Activated CD4-positive, alpha-beta T cell treated with anti-CD3 and anti-CD28 coated beads, Interleukin-2, amount 50 U/mL, for 16 hours (primary cell): ENCODE measurements at regions not wholly inside any gene's neighbourhood (a gene's known extent, or its start where the extent isn't known, plus 50 kb on each side); places are given as distances from the start of the nearest gene placed in this dataset.

Source experiments
- DNase-seq: peaks from one replicate; pipeline ENCODE4 v3.0.0-alpha.2; 2020

DNA sequence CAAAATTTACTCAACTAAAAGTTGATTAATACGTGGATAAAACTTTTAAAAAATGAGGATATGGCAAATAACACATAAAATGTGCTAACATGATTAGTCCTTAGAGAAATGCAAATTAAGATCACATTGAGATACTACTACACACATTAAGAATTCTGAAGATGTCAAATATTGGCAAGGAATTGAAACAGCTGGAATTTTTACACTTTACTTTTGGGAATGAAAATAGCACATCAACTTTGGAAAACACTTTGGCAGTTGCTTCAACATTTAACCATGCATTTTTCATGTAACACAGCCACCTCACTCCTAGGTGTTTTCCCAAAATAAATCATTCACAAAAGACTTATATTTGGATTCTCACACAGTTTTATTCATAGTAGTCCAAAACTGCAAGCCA lies 687.9 kb upstream of the SETBP1 start:
- DNase-seq, result no peak

- DNase-seq, result no peak
Observed at GRCh38 chr18:43994381-43994780, 686.3 kb upstream of the SETBP1 start.

DNA sequence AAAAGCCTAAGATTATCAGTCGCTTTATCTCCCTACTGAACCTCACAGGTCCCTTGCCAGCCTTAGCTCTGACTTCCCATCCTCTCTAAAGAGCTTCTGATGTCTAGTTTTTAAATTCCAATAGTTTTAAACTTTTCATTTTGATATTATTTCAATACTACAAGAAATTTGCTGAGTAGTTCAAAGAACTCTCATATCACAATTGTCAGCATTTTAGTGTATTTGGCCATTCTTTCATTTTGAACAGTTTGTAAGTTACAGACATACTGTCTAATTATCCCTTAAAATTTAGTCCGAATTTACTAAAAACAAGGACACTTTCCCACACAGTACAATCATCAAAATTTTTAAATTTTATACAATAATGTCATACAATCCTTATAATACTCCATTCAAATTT lies 666.8 kb upstream of the SETBP1 start:
- DNase-seq, result no peak

- no peak for DNase-seq
Observed at GRCh38 chr18:44025421-44025820, 655.3 kb upstream of the SETBP1 start.

GRCh38 chr18:44028109-44028508 lies 652.6 kb upstream of the SETBP1 start:
- no peak for DNase-seq

DNA sequence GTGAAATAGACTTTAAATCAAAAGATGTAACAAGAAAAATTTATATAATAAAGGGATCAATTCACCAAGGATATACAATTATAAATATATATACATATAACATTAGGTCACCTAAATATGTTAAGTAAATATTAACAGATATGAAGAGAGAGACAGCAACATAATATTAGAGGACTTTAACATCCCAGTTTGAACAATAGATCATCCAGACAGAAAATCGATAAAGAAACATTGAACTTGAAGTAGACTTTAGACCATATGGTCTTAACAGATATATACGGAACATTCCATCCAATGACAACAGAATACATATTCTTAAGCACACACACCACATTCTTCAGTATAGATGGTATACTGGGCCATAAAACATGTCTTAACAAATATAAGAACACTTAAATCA lies 649.6 kb upstream of the SETBP1 start:
- no peak for DNase-seq

DNA sequence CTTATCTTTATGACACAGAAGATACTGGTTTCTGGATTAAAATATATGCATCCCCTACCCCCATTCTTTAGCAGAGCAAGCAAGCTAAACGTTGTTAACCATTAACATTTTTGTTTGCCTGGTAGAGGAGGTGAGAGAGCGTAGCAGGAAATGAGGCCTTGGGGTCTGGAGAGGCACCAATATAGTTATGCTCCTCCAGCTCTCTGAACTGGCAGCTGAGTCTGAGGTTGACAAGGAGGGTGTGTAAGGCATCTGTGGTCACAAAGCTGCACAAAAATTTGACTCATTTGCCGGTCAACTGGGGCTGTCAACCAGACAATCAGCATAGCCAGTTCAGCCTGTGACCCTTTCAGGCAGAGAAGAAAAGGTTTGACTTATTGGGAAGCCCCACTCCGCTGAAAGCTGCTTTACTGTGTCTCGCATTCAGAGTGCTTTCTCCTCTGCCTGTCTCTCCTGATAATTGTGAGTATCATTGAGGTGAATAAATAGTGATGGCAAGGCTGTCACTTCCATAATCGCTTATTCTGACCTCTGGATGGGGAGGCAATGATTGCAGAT lies 647.5 kb upstream of the SETBP1 start:
- DNase-seq, result no peak

DNA sequence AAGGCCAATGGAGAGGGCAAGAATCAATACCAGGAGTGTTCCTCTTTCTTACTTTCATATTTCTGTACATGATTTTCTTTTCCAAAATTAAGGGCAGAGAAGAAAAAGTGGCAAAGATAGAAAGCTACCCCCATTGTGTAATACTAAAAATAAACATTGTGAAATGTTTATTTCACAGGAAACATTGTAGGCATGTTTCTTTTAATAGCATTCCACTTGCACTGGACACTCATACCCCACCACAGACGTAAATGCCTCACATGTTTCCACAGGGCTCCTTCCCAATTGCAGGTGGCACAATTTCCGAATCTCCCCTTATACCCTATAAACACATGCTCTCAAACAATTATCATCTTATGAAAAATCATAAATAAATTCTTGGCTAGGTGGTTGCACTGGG lies 645.1 kb upstream of the SETBP1 start:
- no peak for DNase-seq

DNA sequence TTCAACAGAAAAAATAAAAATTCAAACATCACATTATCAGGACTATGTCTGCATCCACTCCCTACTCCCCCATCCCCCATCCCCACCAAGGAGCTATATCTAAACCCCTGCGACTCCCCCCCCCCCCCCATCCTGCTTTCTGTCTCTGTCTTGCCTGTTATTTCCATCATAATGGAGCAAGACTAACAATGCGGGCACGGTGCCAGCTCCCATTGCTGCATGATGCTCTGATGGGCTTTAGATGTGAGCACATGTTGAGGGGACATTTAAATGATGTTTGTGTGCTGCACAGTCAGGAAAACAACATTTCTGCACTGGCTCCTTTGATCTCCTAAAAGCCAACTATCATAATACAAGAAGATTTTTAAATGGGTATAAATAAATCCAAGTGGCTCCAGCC lies 644.2 kb upstream of the SETBP1 start:
- no peak for DNase-seq

DNA sequence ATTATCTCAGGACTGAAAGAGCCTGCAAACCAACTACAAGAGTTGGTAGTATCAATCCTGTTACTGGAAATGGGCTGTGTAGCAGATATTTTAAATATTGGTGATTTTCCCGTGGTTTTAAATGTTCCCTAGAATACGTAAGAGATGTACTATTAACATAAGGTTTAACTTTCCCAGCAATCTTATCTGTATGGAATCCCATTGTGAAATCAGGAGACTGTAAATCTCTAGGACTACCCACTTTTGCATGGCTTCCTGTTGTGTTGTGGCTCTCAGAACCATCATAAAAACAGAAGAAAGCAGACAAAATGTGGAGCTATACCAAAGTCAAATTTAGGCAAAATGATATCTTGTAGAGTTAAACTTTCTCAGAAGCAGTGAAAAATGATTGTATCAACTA lies 641.5 kb upstream of the SETBP1 start:
- DNase-seq, result no peak

DNA sequence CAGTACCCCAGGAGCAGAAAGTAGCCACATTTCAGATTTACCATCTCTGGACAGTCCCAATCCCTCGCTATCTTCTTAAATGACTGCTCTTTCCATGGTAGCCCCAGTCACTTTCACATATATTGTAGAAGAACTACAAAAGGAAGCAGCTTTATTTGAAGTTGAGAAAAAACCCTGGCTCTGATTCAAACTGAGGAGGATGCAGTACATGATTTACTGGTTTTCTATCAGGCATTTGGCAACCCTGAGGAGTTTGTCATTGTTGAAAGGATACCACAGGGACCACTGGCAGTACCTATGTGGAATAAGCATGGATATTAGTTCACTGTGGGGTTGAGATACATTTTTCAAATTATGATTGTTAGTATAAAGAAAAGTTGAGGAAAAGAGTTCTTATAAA lies 640.9 kb upstream of the SETBP1 start:
- DNase-seq, result no peak

GRCh38 chr18:44041553-44041952 lies 639.1 kb upstream of the SETBP1 start:
- DNase-seq, result no peak

DNA sequence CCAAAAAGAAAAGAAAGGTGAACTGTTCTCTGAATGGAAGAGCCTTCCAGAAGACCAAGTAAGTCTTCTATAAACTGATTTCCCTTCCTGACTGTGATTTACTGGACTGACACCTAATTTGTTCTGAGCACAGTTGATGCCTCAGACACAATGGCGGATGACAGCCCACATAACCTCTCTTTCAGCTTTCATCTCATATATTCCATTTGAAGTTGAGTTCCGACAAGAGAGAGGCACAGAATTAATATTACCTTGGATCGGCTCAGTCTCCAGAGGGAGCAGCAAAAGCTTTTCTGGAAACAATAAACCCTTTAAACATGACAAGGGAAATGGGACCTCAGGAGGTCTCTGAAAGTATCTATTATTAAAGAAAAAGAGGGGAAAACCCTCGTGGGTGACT lies 638.7 kb upstream of the SETBP1 start:
- no peak for DNase-seq

- DNase-seq, result no peak
Observed at GRCh38 chr18:44046376-44046975, 634.2 kb upstream of the SETBP1 start.

DNA sequence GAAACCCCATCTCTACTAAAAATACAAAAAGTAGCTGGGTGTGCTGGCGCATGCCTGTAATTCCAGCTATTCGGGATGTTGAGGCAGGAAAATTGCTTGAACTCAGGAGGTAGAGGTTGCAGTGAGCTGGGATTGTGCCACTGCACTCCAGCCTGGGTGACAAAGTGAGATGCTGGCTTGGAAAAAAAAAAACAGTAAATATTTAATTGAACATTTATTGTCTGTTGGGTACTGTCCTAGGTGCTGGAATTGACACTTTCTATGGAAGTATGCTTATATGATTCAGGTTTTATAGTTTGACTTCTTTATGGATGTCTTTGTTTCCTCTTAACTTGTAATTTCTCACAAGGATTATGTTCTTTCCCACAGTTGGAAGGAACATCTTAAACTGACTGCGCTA lies 633.1 kb upstream of the SETBP1 start:
- DNase-seq, result no peak

GRCh38 chr18:44048435-44048834 lies 632.3 kb upstream of the SETBP1 start:
- DNase-seq, result no peak

GRCh38 chr18:44048846-44049245 lies 631.8 kb upstream of the SETBP1 start:
- no peak for DNase-seq

DNA sequence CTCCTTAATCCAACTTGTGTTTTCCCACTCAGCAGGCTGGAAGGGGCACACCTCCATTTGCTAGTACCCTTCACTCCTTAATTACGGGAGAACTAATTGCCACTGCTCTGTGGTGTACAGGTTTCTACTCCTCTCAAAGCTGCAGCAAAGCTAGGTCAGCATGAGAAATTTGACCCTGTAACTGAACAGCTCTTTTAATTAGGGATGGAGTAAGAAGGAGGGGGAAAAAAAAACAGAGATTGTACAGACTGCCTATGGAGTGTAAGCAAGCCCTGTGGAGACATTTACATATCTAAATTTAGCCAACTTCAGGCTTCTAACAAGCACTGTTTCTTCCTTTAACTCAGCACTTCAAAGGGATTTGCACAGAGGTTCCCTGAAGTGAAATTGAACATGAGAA lies 629.7 kb upstream of the SETBP1 start:
- no peak for DNase-seq

- DNase-seq, result peak; percentile 7
Observed at GRCh38 chr18:44054514-44054913, 626.2 kb upstream of the SETBP1 start.

- no peak for DNase-seq
Observed at GRCh38 chr18:44060197-44060596, 620.5 kb upstream of the SETBP1 start.

DNA sequence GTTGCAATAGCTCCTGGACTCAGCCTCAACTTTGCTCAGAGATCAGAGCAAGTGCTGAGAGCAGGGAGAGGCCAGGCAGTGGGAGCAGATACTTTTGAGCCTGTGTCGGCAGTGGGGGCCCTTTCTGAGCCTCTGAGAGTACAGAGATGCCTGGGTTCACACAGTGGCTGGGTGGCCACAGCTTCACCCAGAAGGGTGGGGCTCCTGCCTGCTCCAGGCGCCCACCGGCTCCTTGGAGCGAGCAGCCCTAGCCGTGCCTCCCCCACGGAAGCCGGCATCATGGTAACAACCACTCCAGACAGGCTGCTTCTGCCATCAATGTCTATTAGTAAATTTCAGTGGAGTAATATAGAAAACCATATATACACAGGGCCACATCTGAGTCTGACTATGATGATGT lies 619.2 kb upstream of the SETBP1 start:
- DNase-seq, result no peak

DNA sequence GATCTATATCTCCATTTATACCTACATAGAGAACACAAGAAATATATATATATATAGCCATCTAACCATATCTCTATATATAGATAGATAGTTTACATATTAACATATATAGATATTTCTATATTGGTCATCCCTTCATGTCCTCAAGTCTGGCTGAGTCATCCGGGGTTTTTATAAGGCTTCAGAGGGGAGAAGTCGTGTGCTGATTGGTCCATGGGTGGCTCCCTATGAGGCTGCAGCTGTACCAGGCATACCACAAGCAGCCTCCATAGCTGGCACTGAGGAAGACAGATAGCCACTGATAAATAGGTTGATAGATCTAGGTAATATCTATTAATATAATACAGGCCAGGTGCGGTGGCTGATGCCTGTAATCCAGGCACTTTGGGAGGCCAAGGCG lies 618.3 kb upstream of the SETBP1 start:
- no peak for DNase-seq

GRCh38 chr18:44065206-44065605 lies 615.5 kb upstream of the SETBP1 start:
- no peak for DNase-seq

- no peak for DNase-seq
Observed at GRCh38 chr18:44066541-44066940, 614.1 kb upstream of the SETBP1 start.

DNA sequence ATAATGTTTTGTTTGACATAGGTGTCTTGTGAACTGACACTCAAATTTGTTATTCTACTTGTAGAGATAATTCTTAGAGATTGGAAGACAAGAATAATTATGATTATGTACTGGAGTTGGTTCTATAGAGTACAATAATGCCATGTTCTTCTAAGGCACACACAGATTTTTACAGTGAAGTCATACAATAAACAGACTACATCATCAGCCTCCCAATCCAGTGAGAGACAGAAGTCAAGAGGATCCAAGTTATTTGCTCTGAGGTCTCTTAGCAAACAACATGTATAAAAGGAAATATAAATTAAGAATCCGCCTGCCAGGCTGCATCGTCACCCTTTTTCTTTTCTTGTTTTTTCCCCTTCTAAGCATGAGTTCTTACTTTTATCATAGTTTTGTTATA lies 613.5 kb upstream of the SETBP1 start:
- no peak for DNase-seq

DNA sequence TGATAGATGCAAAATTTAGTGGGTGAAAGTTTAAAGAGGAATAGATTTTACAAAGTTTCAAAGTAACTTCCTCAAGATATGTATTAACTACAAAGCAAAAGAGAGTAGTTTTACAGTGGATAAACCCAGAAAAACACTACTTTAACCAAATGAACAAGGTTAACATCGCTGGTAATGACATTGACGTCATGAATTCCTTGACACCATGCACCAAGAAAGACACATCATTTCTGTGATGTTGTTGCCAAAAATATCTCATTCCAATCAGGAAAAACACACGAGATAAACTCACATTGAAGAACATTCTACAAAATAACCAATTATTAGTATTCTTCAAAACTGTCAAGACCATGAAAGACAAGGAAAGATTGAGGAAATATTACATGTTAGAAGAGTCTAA lies 605.6 kb upstream of the SETBP1 start:
- no peak for DNase-seq
